HCT116 (cell line): ENCODE measurements at regions not wholly inside any gene's neighbourhood (a gene's known extent, or its start where the extent isn't known, plus 50 kb on each side); places are given as distances from the start of the nearest gene placed in this dataset.
"Not testable (repeated sequence)": the region's sequence is repeated elsewhere in the genome, so short reads cannot be mapped to it uniquely, and the experiment has no call there.

Experiments used
- ATAC-seq: fragments of 200-7000 bp; cut with Tn5 transposase; 2 replicates; pipeline ENCODE4 v1.9.1; 2020; ENCODE audit warnings: mild to moderate bottlenecking, moderate library complexity
- BruUV-seq: library from RNA; stranded (reverse); fragments of 400-500 nt; replicated peaks from 2 replicates; lab custom pipeline; 2021; lab: Mats Ljungman, UMichigan
- CTCF ChIA-PET: fragments of 300-600 bp; sonication (Branson Sonifier 250); formaldehyde crosslinking; loops from one replicate; lab custom pipeline; 2021; ENCODE audit warnings: antibody characterized with exemption; lab: Charles Lee
- POLR2A ChIA-PET: fragments of 300-600, 350-600 bp; sonication (Branson Sonifier 250); formaldehyde crosslinking; loops from one replicate; lab custom pipeline; 2021; ENCODE audit warnings: antibody characterized with exemption; lab: Charles Lee
- RAD21 ChIA-PET, 2 experiments: fragments of 300-600 bp; sonication (Branson Sonifier 250); formaldehyde crosslinking; loops; one replicate each; lab custom pipeline; 2023; ENCODE audit warnings: low total read pairs in 2 of 2; ENCODE audit not compliant: uncharacterized antibody in 2 of 2, unreplicated experiment in 2 of 2, low non-redundant PET in 1 of 2; lab: Charles Lee
- DNase-seq: peaks from one replicate; pipeline ENCODE4 v3.0.0-alpha.2; 2010; ENCODE audit warnings: low read depth, low spot score
- H2AFZ ChIP-seq: fragments of 200-600 bp; shearing (Covaris generic), sonication (generic); 2 replicates; pipeline ENCODE4 v1.6.1; 2017; ENCODE audit warnings: low read depth, mixed run types, mixed read lengths, antibody characterized with exemption, low read length; ENCODE audit not compliant: poor library complexity, severe bottlenecking
- H3K27ac ChIP-seq: 2 replicates; pipeline ENCODE4 v1.5.1; 2012; ENCODE audit warnings: low read depth, low read length
- H3K27me3 ChIP-seq: fragments of 200-600 bp; sonication (generic); 2 replicates; pipeline ENCODE4 v1.6.1; 2016; ENCODE audit warnings: mixed run types, low read length, mixed read lengths; ENCODE audit not compliant: insufficient read depth
- H3K36me3 ChIP-seq, 2 experiments: fragments of 200-500 bp in 1 of 2; fragments of 200-600 bp in 1 of 2; sonication (Bioruptor generic) in 1 of 2; sonication (generic) in 1 of 2; 2 replicates each; pipeline versions ENCODE4 v1.5.1 to v1.6.1; 2014 to 2016; ENCODE audit warnings: low read length in 2 of 2, inconsistent platforms in 1 of 2, mixed read lengths in 1 of 2, mixed run types in 1 of 2; ENCODE audit not compliant: insufficient read depth in 2 of 2, control insufficient read depth in 1 of 2
- H3K4me1 ChIP-seq, 2 experiments: fragments of 200-600 bp in 1 of 2; sonication (generic) in 1 of 2; 2 replicates each; pipeline versions ENCODE4 v1.5.1 to v1.6.1; 2012 to 2017; ENCODE audit warnings: low read length in 2 of 2, inconsistent platforms in 1 of 2, mild to moderate bottlenecking in 1 of 2, mixed read lengths in 1 of 2, mixed run types in 1 of 2, moderate library complexity in 1 of 2; ENCODE audit not compliant: insufficient read depth in 2 of 2, control insufficient read depth in 1 of 2
- H3K4me2 ChIP-seq: fragments of 200-600 bp; sonication (generic); 2 replicates; pipeline ENCODE4 v1.6.1; 2017; ENCODE audit warnings: mixed run types, low read length, mixed read lengths
- H3K4me3 ChIP-seq, 2 experiments: fragments of 200-600 bp in 1 of 2; sonication (generic) in 1 of 2; replicated peaks in 1 of 2; 2 replicates each; pipeline ENCODE4 v1.5.1; 2011 to 2016; ENCODE audit warnings: low read length in 2 of 2, control low read depth in 1 of 2, low read depth in 1 of 2, mild to moderate bottlenecking in 1 of 2, mixed read lengths in 1 of 2, mixed run types in 1 of 2
- H3K79me2 ChIP-seq: fragments of 200-600 bp; sonication (generic); 2 replicates; pipeline ENCODE4 v1.6.1; 2017; ENCODE audit warnings: mild to moderate bottlenecking, mixed run types, low read length, moderate library complexity, mixed read lengths; ENCODE audit not compliant: insufficient read depth
- H3K9ac ChIP-seq: fragments of 200-600 bp; sonication (generic); 2 replicates; pipeline ENCODE4 v1.6.1; 2016; ENCODE audit warnings: low read length, mixed read lengths
- H3K9me2 ChIP-seq: fragments of 200-600 bp; sonication (generic), shearing (Covaris generic); 2 replicates; pipeline ENCODE4 v1.6.1; 2017; ENCODE audit warnings: mixed run types, mild to moderate bottlenecking, moderate library complexity; ENCODE audit not compliant: insufficient read depth
- H3K9me3 ChIP-seq, 2 experiments: fragments of 200-500 bp in 1 of 2; fragments of 200-600 bp in 1 of 2; sonication (Bioruptor generic) in 1 of 2; sonication (generic) in 1 of 2; 2 replicates each; pipeline ENCODE4 v1.6.1; 2014 to 2017; ENCODE audit warnings: low read length in 2 of 2, mixed read lengths in 2 of 2, inconsistent platforms in 1 of 2, low read depth in 1 of 2, mild to moderate bottlenecking in 1 of 2, mixed run types in 1 of 2, moderate library complexity in 1 of 2; ENCODE audit not compliant: control insufficient read depth in 1 of 2, insufficient read depth in 1 of 2
- H4K20me1 ChIP-seq: fragments of 200-600 bp; sonication (generic), shearing (Covaris generic); 2 replicates; pipeline ENCODE4 v1.6.1; 2017; ENCODE audit warnings: mixed run types, mild to moderate bottlenecking, moderate library complexity; ENCODE audit not compliant: insufficient read depth
- intact Hi-C: fragments of 100-400 bp; cut with micrococcal nuclease; formaldehyde crosslinking; loops from 2 replicates; pipeline ENCODE4 v1.10.0; 2022

GRCh38 chr10:47656732-47657131, 106.7 kb downstream of the SYT15B start:
- H3K27me3 ChIP-seq, H4K20me1 ChIP-seq, H3K4me3 ChIP-seq, ATAC-seq, H3K9me2 ChIP-seq, H3K9me3 ChIP-seq, POLR2A ChIA-PET, DNase-seq, H3K9ac ChIP-seq, BruUV-seq, RAD21 ChIA-PET, H3K79me2 ChIP-seq, H2AFZ ChIP-seq, H3K27ac ChIP-seq, H3K4me2 ChIP-seq, H3K36me3 ChIP-seq, H3K4me1 ChIP-seq, intact Hi-C loops, CTCF ChIA-PET: not testable (repeated sequence)

GRCh38 chr10:47654161-47654560, 109.2 kb downstream of the SYT15B start:
- H3K9me2 ChIP-seq, BruUV-seq, H3K36me3 ChIP-seq, H4K20me1 ChIP-seq, H3K4me3 ChIP-seq, DNase-seq, H3K27me3 ChIP-seq, H3K4me2 ChIP-seq, H3K4me1 ChIP-seq, CTCF ChIA-PET, H3K9me3 ChIP-seq, H2AFZ ChIP-seq, intact Hi-C loops, H3K27ac ChIP-seq, ATAC-seq, H3K9ac ChIP-seq, RAD21 ChIA-PET, H3K79me2 ChIP-seq, POLR2A ChIA-PET: not testable (repeated sequence)

- intact Hi-C loops, H3K4me3 ChIP-seq, ATAC-seq, H3K27ac ChIP-seq, H3K36me3 ChIP-seq, H2AFZ ChIP-seq, H3K9me3 ChIP-seq, DNase-seq, H3K27me3 ChIP-seq, H3K9ac ChIP-seq, RAD21 ChIA-PET, H3K9me2 ChIP-seq, H4K20me1 ChIP-seq, H3K4me1 ChIP-seq, H3K79me2 ChIP-seq, CTCF ChIA-PET, POLR2A ChIA-PET, H3K4me2 ChIP-seq, BruUV-seq: not testable (repeated sequence)
These were observed 114.8 kb downstream of the SYT15B start for GRCh38 chr10:47648594-47648993.

- RAD21 ChIA-PET, intact Hi-C loops, H3K79me2 ChIP-seq, H2AFZ ChIP-seq, H3K9ac ChIP-seq, POLR2A ChIA-PET, ATAC-seq, H3K36me3 ChIP-seq, H3K27me3 ChIP-seq, CTCF ChIA-PET, H3K4me1 ChIP-seq, DNase-seq, H3K27ac ChIP-seq, H3K4me3 ChIP-seq, H3K9me2 ChIP-seq, H4K20me1 ChIP-seq, H3K4me2 ChIP-seq, BruUV-seq, H3K9me3 ChIP-seq: not testable (repeated sequence)
These were observed 115.8 kb downstream of the SYT15B start for GRCh38 chr10:47647523-47648101.
